ENCODE measurements at regions not wholly inside any gene's neighbourhood (a gene's known extent, or its start where the extent isn't known, plus 50 kb on each side); places are given as distances from the start of the nearest gene placed in this dataset.

- TF ChIP-seq CTCF (IDR thresholded peaks at IDR 0.05), result no peak
- DNase-seq (ENCODE audit: low spot score) (no peak), ATAC-seq (ENCODE audit: low FRiP score) (no peak)
These were observed 80.6 kb downstream of the TEX35 start for GRCh38 chr1:178593515-178593914.

GRCh38 chr1:178594133-178594532 is 81.2 kb downstream of the TEX35 start:
- no peak for TF ChIP-seq CTCF (IDR thresholded peaks at IDR 0.05)
- DNase-seq (ENCODE audit: low spot score) (no peak), ATAC-seq (ENCODE audit: low FRiP score) (no peak)

- DNase-seq (ENCODE audit: low spot score) (no peak), ATAC-seq (ENCODE audit: low FRiP score) (no peak)
- no peak for TF ChIP-seq CTCF (IDR thresholded peaks at IDR 0.05)
These were observed 82.6 kb downstream of the TEX35 start for GRCh38 chr1:178595491-178595890.

- TF ChIP-seq CTCF (IDR thresholded peaks at IDR 0.05), result no peak
- no peak for DNase-seq (ENCODE audit: low spot score)
- no peak for ATAC-seq (ENCODE audit: low FRiP score)
These were observed 86.2 kb downstream of the TEX35 start for GRCh38 chr1:178599087-178599486.

GRCh38 chr1:178599745-178600144 is 86.8 kb downstream of the TEX35 start:
- DNase-seq (ENCODE audit: low spot score) (no peak), ATAC-seq (ENCODE audit: low FRiP score) (no peak)
- TF ChIP-seq CTCF (IDR thresholded peaks at IDR 0.05), result no peak

- DNase-seq (ENCODE audit: low spot score) (no peak), ATAC-seq (ENCODE audit: low FRiP score) (no peak)
- no peak for TF ChIP-seq CTCF (IDR thresholded peaks at IDR 0.05)
These were observed 91.0 kb downstream of the TEX35 start for GRCh38 chr1:178603926-178604325.

GRCh38 chr1:178606839-178607238 is 93.9 kb downstream of the TEX35 start:
- no peak for DNase-seq (ENCODE audit: low spot score)
- no peak for TF ChIP-seq CTCF (IDR thresholded peaks at IDR 0.05)
- ATAC-seq (ENCODE audit: low FRiP score), result no peak
